GM10266 (cell line): ENCODE measurements at regions not wholly inside any gene's neighbourhood (a gene's known extent, or its start where the extent isn't known, plus 50 kb on each side); places are given as distances from the start of the nearest gene placed in this dataset.
A peak's percentile ranks its signal among the peaks of the same experiment; 100 is the strongest.
"Not testable (repeated sequence)": the region's sequence is repeated elsewhere in the genome, so short reads cannot be mapped to it uniquely, and the experiment has no call there.

Source experiments
- DNase-seq: peaks from one replicate; pipeline ENCODE4 v3.0.0; 2012; ENCODE audit errors: extremely low spot score
- CTCF ChIP-seq: IDR thresholded peaks from 2 replicates; pipeline ENCODE4 v1.5.1; 2012; ENCODE audit warnings: mild to moderate bottlenecking, low read depth; ENCODE audit not compliant: control insufficient read depth, insufficient read depth; ENCODE audit errors: missing control alignments

DNA sequence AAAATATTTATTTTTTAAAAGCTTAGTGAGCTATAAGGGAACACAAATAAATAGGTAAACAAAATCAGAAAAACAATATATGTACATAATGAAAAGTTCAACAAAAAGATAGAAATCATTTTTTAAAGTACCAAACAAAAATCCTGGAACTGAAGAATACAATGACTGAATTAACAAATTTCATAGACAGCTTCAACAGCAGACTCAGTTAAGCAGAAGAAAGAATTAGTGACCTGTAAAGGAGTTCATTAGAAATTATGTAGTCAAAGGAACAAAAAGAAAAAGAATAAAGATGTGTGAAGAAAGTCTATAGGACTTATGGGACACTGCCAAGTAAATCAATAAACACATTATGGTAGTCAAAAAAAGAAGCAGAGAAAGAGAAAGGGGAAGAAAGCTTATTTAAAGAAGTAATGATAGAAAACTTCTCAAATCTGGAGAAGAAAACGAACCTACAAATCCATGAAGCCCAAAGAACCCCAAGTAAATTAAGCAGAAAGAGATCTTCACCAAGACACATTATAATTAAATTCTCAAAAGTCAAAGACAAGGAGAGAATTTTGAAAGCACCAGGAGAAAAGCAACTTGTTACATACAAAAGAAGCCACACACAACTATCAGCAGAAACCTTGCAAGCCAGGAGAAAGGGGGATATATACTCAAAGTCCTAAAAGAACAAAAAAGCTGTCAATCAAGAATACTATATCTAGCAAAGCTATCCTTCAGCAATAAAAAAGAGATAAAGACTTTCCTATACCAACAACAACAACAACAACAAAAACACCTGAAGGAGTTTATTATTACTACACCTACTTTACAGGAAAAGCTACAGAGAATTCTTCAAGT is 338.9 kb downstream of the PTTG2 start:
- no peak for TF ChIP-seq CTCF
- DNase-seq: no peak

GRCh38 chr4:38302910-38303309 is 342.7 kb downstream of the PTTG2 start:
- DNase-seq: no peak
- no peak for TF ChIP-seq CTCF

GRCh38 chr4:38304460-38304859 is 344.3 kb downstream of the PTTG2 start:
- DNase-seq: not testable (repeated sequence)

- DNase-seq: peak; percentile 59
- no peak for TF ChIP-seq CTCF
These were observed 346.4 kb downstream of the PTTG2 start for GRCh38 chr4:38306482-38307071.

GRCh38 chr4:38308728-38309311 is 348.6 kb downstream of the PTTG2 start:
- DNase-seq: no peak
- no peak for TF ChIP-seq CTCF

- no peak for TF ChIP-seq CTCF
These were observed 349.3 kb downstream of the PTTG2 start for GRCh38 chr4:38309471-38309870.

DNA sequence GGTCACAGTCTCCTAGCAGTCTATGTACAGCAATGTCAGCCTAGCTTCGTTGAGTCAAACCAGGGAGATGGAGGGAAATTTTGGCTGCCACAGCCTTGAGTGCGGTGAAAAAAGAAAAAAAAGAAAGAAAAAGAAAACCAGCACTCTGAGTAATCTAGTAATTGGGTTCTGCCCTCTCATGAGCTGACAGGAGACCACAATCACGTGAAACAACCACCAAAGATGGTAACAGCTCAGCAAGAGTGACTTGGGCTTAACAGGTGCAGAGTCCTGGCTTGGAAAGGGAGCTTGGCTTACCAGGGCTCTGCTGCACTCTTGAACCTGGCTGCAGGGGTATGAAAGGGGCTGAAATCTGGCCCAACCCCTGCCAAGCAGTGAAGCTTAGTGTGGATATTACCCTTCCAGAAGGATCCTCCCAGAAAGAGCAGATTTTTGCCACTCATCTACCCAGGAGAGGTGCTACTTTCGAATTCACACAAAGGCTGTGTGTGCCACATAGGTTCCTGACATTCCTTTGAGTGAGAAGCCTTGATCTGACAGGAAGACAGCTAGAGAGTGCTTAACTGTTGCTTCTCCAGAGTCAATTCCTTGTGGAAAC is 350.3 kb downstream of the PTTG2 start:
- no peak for TF ChIP-seq CTCF
- peak; percentile 82 for DNase-seq

More at GRCh38 chr4:38309471-38309870, 349.3 kb downstream of the PTTG2 start:
- no peak for DNase-seq
